HG02973 (cell line): ENCODE measurements at regions not wholly inside any gene's neighbourhood (a gene's known extent, or its start where the extent isn't known, plus 50 kb on each side); places are given as distances from the start of the nearest gene placed in this dataset.
"Not testable (repeated sequence)": the region's sequence is repeated elsewhere in the genome, so short reads cannot be mapped to it uniquely, and the experiment has no call there.

Experiments
- ATAC-seq: cut with Tn5 transposase; IDR thresholded peaks from one replicate; pipeline ENCODE4 v1.9.1; 2021; ENCODE audit warnings: moderate library complexity; ENCODE audit not compliant: unreplicated experiment

GRCh38 chr9:108430655-108431054 is 425.1 kb downstream of the ACTL7B start:
- no peak for ATAC-seq

GRCh38 chr9:108427751-108428150 is 428.0 kb downstream of the ACTL7B start:
- no peak for ATAC-seq

GRCh38 chr9:108426421-108426940 is 429.3 kb downstream of the ACTL7B start:
- ATAC-seq, result not testable (repeated sequence)

DNA sequence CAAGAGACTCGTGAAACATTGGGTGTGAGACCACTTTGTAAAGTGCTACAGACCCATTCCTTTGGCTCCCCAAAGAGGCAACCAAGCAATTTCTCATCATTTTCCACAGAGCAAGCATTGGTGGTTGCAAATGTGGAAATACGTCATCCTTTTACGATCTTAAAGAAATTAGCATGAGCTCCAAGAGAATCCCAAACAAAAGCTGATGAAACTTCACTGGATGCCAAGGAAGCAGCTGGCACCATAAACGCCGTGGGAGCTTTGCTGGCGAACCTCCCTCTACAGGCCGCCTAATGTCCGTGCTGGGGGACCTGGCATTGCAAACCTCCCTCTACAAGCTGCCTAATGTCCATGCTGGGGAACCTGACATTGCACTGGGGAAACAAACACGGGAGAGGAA is 432.4 kb downstream of the ACTL7B start:
- no peak for ATAC-seq

GRCh38 chr9:108419379-108419778 is 436.4 kb downstream of the ACTL7B start:
- no peak for ATAC-seq

DNA sequence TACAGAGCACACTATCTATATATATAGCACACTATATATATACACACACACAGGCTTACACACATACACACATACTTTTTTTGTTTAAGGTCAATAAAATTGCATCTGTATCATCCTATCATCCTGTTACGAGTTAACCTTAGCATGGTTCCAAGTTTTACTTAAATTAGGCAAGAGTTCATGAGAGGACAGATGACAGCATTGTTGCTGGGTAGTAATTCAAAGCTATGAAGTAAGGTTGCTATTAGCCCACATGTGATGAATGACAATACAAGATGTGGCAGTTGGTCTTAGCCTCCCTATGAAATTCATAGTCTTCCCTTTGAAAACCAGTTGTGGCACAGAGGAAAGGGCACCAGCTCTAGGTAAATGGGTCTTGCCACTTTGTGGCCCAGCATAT is 438.1 kb downstream of the ACTL7B start:
- no peak for ATAC-seq

GRCh38 chr9:108417312-108417711 is 438.5 kb downstream of the ACTL7B start:
- no peak for ATAC-seq

DNA sequence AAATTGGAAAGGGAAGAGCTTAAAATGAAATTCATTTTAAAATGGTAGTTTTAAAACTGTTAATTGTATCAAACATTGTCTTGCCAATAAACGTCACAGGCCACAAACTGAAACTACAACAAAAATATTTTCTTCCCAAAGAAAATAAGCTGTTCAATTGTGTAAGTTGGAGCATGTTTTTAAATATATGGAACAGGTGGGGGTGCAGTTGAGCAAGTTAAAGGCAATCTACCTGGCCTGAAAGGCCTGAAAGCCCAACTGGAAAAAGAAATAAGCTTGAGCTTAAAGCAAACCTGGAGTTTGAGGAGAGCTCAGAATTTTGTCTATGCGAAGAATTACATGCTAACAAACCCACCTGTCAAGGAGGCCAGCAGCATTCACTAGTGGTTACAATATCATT is 439.5 kb downstream of the ACTL7B start:
- ATAC-seq, result no peak

GRCh38 chr9:108413809-108414208 is 442.0 kb downstream of the ACTL7B start:
- no peak for ATAC-seq

DNA sequence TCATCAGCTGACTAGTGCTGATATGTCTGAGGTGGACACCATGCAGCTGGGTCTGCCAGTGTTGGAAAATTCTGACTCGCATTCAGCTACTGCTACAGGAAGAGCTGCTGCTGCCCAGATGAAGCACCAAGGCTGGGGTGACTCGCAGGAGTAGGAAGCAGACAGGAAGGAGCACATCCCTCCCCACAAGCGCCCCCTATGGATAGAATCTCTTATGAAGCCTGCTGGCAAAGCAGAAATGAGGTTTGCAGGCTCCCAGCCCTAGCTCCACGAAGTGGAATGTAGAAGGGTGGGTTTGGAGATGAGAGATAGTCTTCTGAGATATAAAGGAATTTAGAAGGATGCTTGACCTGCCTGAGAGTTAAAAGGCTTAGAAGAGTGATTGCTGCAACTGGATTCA is 443.0 kb downstream of the ACTL7B start:
- no peak for ATAC-seq

DNA sequence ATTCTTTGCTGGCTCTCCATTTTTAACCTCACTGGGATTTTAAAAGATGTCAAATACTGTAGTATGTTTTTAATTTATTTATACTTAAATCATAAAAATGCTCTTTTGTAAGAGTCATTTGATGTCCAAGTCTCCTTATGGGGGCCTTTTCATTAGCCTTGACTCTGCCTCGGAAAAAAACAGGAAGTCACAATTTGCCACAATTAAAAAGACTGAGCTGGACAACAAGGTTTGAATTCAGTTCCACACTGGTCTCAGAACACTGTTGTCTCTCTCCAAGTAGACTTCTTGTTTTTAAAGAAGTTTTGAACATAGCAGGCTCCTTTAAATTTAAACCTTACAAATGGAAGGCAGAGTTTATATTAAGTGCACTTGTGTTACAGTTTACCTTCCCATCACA is 444.2 kb downstream of the ACTL7B start:
- no peak for ATAC-seq

GRCh38 chr9:108410161-108410560 is 445.6 kb downstream of the ACTL7B start:
- ATAC-seq, result no peak

- no peak for ATAC-seq
These were observed 455.5 kb downstream of the ACTL7B start for GRCh38 chr9:108400297-108400696.

GRCh38 chr9:108399851-108400250 is 455.9 kb downstream of the ACTL7B start:
- ATAC-seq, result no peak

- no peak for ATAC-seq
These were observed 458.5 kb downstream of the ACTL7B start for GRCh38 chr9:108397286-108397685.

DNA sequence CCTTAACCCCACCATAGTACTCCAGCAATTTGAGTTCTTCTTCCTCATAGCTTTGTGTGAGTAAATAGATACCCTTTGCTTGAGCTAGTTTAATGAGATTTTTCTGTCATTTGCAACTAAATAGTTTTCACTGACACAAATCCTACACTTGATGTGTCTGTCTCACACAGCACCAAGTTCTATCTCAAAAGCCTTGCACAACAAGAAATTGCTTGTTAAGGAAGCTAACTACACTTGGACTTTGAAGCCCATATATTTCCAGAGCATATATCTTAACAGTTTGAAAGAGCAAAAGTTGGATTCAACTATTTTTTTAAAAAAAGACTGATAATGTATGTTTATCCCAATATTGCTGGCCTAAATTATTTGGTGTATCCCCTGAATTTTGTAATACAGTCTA is 459.2 kb downstream of the ACTL7B start:
- ATAC-seq, result no peak

- ATAC-seq, result no peak
These were observed 459.6 kb downstream of the ACTL7B start for GRCh38 chr9:108396193-108396592.

GRCh38 chr9:108395421-108395820 is 460.4 kb downstream of the ACTL7B start:
- no peak for ATAC-seq

DNA sequence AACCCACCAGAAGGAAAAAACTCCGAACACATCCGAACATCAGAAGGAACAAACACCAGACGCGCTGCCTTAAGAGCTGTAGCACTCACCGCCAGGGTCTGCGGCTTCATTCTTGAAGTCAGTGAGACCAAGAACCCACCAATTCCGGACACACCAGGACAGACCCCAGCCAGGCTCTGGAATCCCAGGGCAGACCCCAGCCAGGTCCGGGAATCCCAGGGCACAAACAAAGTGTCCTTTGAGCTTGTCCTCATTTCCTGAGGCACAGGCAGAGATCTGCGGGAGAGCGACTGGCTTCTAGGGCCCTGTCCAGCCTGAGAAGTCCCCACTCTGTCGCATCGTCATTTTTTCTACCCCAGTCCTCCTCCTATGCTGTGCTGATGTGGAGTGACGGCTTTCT is 461.1 kb downstream of the ACTL7B start:
- no peak for ATAC-seq

- not testable (repeated sequence) for ATAC-seq
These were observed 462.2 kb downstream of the ACTL7B start for GRCh38 chr9:108393481-108394001.

GRCh38 chr9:108392877-108393276 is 462.9 kb downstream of the ACTL7B start:
- no peak for ATAC-seq

GRCh38 chr9:108389056-108389455 is 466.7 kb downstream of the ACTL7B start:
- ATAC-seq, result peak; percentile 83

DNA sequence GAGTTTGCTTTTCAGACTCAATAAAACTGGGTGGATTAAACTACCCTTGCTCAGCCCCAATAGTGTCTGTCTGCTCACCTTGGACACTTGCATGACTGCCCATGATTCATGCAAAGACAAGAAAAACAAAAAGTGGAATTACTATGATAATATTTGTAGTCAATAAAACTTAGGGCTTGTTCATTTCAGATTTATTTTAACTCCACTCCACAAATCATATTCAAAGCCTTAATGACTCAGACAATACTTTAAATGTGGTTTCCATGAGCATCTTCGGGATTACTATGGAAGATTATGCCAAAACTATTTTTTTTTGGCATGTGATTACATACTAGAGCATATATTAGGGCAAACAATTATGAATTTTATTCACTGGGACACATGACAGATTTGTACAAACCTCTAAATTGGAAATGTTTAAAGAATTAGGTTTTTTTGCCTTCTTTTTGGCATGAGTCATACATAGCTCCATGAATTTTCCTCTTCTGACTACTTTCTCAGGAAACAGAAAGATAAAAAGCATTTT is 468.9 kb downstream of the ACTL7B start:
- ATAC-seq, result no peak
